CD14-positive monocyte (primary cell): ENCODE measurements at regions not wholly inside any gene's neighbourhood (a gene's known extent, or its start where the extent isn't known, plus 50 kb on each side); places are given as distances from the start of the nearest gene placed in this dataset.

Experiments
- DNase-seq, 3 donors: peaks; one replicate each; pipeline ENCODE4 v3.0.0-alpha.2; 2011 to 2022
- H2AFZ ChIP-seq: 2 replicates; pipeline ENCODE4 v1.6.0; 2012; ENCODE audit warnings: mild to moderate bottlenecking, low read depth, low read length, inconsistent platforms; ENCODE audit not compliant: insufficient read depth, poor library complexity, severe bottlenecking
- H3K27ac ChIP-seq, 2 donors: 1 replicate in 1 of 2; 2 replicates in 1 of 2; pipeline ENCODE4 v1.5.1; 2012 to 2013; ENCODE audit warnings: low read length in 2 of 2, control low read depth in 1 of 2, inconsistent platforms in 1 of 2, low read depth in 1 of 2, mild to moderate bottlenecking in 1 of 2
- H3K27me3 ChIP-seq, 2 donors: one replicate each; pipeline versions ENCODE4 v1.6.0 to v1.6.1; 2011 to 2013; ENCODE audit warnings: low read length in 2 of 2; ENCODE audit not compliant: control insufficient read depth in 2 of 2, insufficient read depth in 2 of 2
- H3K36me3 ChIP-seq, 2 donors: replicated peaks in 1 of 2; 1 replicate in 1 of 2; 2 replicates in 1 of 2; pipeline versions ENCODE4 v1.5.1 to v1.6.1; 2012 to 2013; ENCODE audit warnings: low read length in 2 of 2, control low read depth in 1 of 2, inconsistent platforms in 1 of 2, mild to moderate bottlenecking in 1 of 2; ENCODE audit not compliant: insufficient read depth in 2 of 2, control insufficient read depth in 1 of 2
- H3K4me1 ChIP-seq, 2 donors: 1 replicate in 1 of 2; 2 replicates in 1 of 2; pipeline versions ENCODE4 v1.5.1 to v1.6.1; 2012 to 2013; ENCODE audit warnings: low read length in 2 of 2, control low read depth in 1 of 2, inconsistent platforms in 1 of 2, mild to moderate bottlenecking in 1 of 2, moderate library complexity in 1 of 2; ENCODE audit not compliant: insufficient read depth in 2 of 2, control insufficient read depth in 1 of 2
- H3K4me2 ChIP-seq: replicated peaks from 2 replicates; pipeline ENCODE3; 2012; ENCODE audit warnings: low read length, moderate library complexity, mild to moderate bottlenecking; ENCODE audit not compliant: poor library complexity, severe bottlenecking; ENCODE audit errors: extremely low read depth
- H3K4me3 ChIP-seq, 3 experiments: fragments of 200-600 bp in 1 of 3; sonication (generic) in 1 of 3; replicated peaks in 1 of 3; 1 replicate in 2 of 3; 2 replicates in 1 of 3; pipeline ENCODE4 v1.5.1; 2011 to 2013; ENCODE audit warnings: low read length in 3 of 3, mild to moderate bottlenecking in 3 of 3, control low read depth in 2 of 3, low read depth in 2 of 3, inconsistent platforms in 1 of 3, moderate library complexity in 1 of 3
- H3K79me2 ChIP-seq: 2 replicates; pipeline ENCODE4 v1.6.0; 2012; ENCODE audit warnings: mild to moderate bottlenecking, control low read depth, inconsistent platforms, low read length, moderate library complexity; ENCODE audit not compliant: insufficient read depth
- H3K9ac ChIP-seq: 2 replicates; pipeline ENCODE4 v1.6.0; 2017; ENCODE audit warnings: low read length, mild to moderate bottlenecking; ENCODE audit not compliant: insufficient read depth, poor library complexity, severe bottlenecking
- H3K9me3 ChIP-seq, 2 donors: replicated peaks in 1 of 2; 1 replicate in 1 of 2; 2 replicates in 1 of 2; pipeline versions ENCODE4 v1.5.1 to v1.6.1; 2012 to 2013; ENCODE audit warnings: low read length in 2 of 2, control low read depth in 1 of 2; ENCODE audit not compliant: control insufficient read depth in 1 of 2, insufficient read depth in 1 of 2
- H4K20me1 ChIP-seq: 2 replicates; pipeline ENCODE4 v1.6.0; 2012; ENCODE audit warnings: mild to moderate bottlenecking, low read length, control low read depth, moderate library complexity; ENCODE audit not compliant: insufficient read depth
- H3K27ac Mint-ChIP-seq, 7 donors: one replicate each; pipeline ENCODE4 v1.8.0; 2020; ENCODE audit warnings: mild to moderate bottlenecking in 7 of 7, mixed read lengths in 7 of 7, moderate library complexity in 6 of 7, inconsistent platforms in 2 of 7
- H3K27me3 Mint-ChIP-seq, 3 donors: one replicate each; pipeline ENCODE4 v1.8.0; 2021 to 2022; ENCODE audit warnings: low read depth in 3 of 3, mild to moderate bottlenecking in 3 of 3, mixed read lengths in 3 of 3, moderate library complexity in 3 of 3, inconsistent platforms in 1 of 3
- H3K36me3 Mint-ChIP-seq, 2 donors: one replicate each; pipeline ENCODE4 v1.8.0; 2020; ENCODE audit warnings: mixed read lengths in 2 of 2, inconsistent platforms in 1 of 2, mild to moderate bottlenecking in 1 of 2
- H3K4me1 Mint-ChIP-seq: one replicate; pipeline ENCODE4 v1.8.0; 2020; ENCODE audit warnings: mild to moderate bottlenecking, mixed read lengths
- H3K4me3 Mint-ChIP-seq, 2 donors: one replicate each; pipeline ENCODE4 v1.8.0; 2020; ENCODE audit warnings: mild to moderate bottlenecking in 2 of 2, mixed read lengths in 2 of 2, moderate library complexity in 1 of 2
- H3K9me3 Mint-ChIP-seq, 7 donors: one replicate each; pipeline ENCODE4 v1.8.0; 2020 to 2022; ENCODE audit warnings: mixed read lengths in 7 of 7, mild to moderate bottlenecking in 6 of 7, moderate library complexity in 6 of 7, inconsistent platforms in 2 of 7
- CTCF ChIP-seq: fragments of 200-600 bp; IDR thresholded peaks from one replicate; pipeline ENCODE4 v1.8.0; 2022; ENCODE audit warnings: antibody characterized with exemption, mild to moderate bottlenecking
- WGBS: methylation state at CpG from one replicate; pipeline ENCODE4 v1.1.5; 2013; ENCODE audit warnings: missing lambda C conversion rate; ENCODE audit not compliant: insufficient coverage; 5-methylcytosine and 5-hydroxymethylcytosine counted together
- intact Hi-C, 2 donors: fragments of 100-400 bp; cut with micrococcal nuclease; formaldehyde crosslinking; loops; one replicate each; pipeline versions ENCODE4 v1.15.0 to v1.15.1; 2023

- peaks cover 22% of the 10 kb centered on the region for H3K4me1 Mint-ChIP-seq
- H3K9me3 ChIP-seq: no peaks in the 10 kb centered on the region
- TF ChIP-seq CTCF: no peak
- H3K36me3 ChIP-seq: no peaks in the 10 kb centered on the region
- H2AFZ ChIP-seq: no peak overlapping the region
- no peak overlapping the region for H3K4me3 Mint-ChIP-seq
- H3K9ac ChIP-seq: no peak overlapping the region
- peaks cover 12 to 36% (median 25%) of the 10 kb centered on the region in 3 donors for H3K27me3 Mint-ChIP-seq
- peaks cover 0 to 4% (median 0%) of the 10 kb centered on the region in 7 donors for H3K9me3 Mint-ChIP-seq
- no peaks in the 10 kb centered on the region for H4K20me1 ChIP-seq
- no peak overlapping the region for H3K4me3 ChIP-seq
- no peak overlapping the region for H3K27ac ChIP-seq
- peaks cover 0 to 4% of the 10 kb centered on the region in 2 donors for H3K27me3 ChIP-seq
- 90% methylated on average over 4 of the region's 7 CpGs for WGBS
- no peaks in the 10 kb centered on the region for H3K36me3 Mint-ChIP-seq
- intact Hi-C loops: no loop called here
- no peak overlapping the region for H3K4me2 ChIP-seq
- no peak overlapping the region for H3K27ac Mint-ChIP-seq
- no peak for DNase-seq
- peaks cover 11 to 21% of the 10 kb centered on the region in 2 donors for H3K4me1 ChIP-seq
- H3K79me2 ChIP-seq: no peaks in the 10 kb centered on the region
Observed at GRCh38 chr2:236692937-236693336, 123.3 kb downstream of the ACKR3 start.

GRCh38 chr2:236693531-236693930 is 123.9 kb downstream of the ACKR3 start:
- intact Hi-C loops: no loop called here
- Histone ChIP-seq H3K79me2 (no peaks in the 10 kb centered on the region), H3K9me3 (no peaks in the 10 kb centered on the region), H2AFZ (no peak overlapping the region), H3K4me3 (no peak overlapping the region), H3K27ac (no peak overlapping the region), H3K4me1 (peaks cover 11 to 21% of the 10 kb centered on the region in 2 donors), H3K4me2 (no peak overlapping the region), H3K9ac (no peak overlapping the region), H3K27me3 (peaks cover 0 to 4% of the 10 kb centered on the region in 2 donors), H4K20me1 (no peaks in the 10 kb centered on the region), H3K36me3 (no peaks in the 10 kb centered on the region)
- Mint-ChIP-seq H3K36me3 (no peaks in the 10 kb centered on the region), H3K27me3 (peaks cover 12 to 36% (median 25%) of the 10 kb centered on the region in 3 donors), H3K4me1 (peaks cover 22% of the 10 kb centered on the region), H3K4me3 (no peak overlapping the region), H3K9me3 (peaks cover 0 to 4% (median 0%) of the 10 kb centered on the region in 7 donors), H3K27ac (no peak overlapping the region)
- no peak for TF ChIP-seq CTCF
- WGBS: 94% methylated on average over 4 of the region's 4 CpGs
- DNase-seq: no peak
